Activated CD4-positive, alpha-beta T cell treated with anti-CD3 and anti-CD28 coated beads, Interleukin-2, amount 10 ng/mL, durations not matched to agents 24 days and 14 days (primary cell): ENCODE measurements at regions not wholly inside any gene's neighbourhood (a gene's known extent, or its start where the extent isn't known, plus 50 kb on each side); places are given as distances from the start of the nearest gene placed in this dataset.
"Not testable (repeated sequence)": the region's sequence is repeated elsewhere in the genome, so short reads cannot be mapped to it uniquely, and the experiment has no call there.

ENCODE experiments used
- DNase-seq: peaks from one replicate; pipeline ENCODE4 v3.0.0; 2022
- H3K27ac Mint-ChIP-seq: one replicate; pipeline ENCODE4 v1.8.0; 2022; ENCODE audit warnings: mild to moderate bottlenecking, mixed read lengths
- H3K27me3 Mint-ChIP-seq: one replicate; pipeline ENCODE4 v1.8.0; 2022; ENCODE audit warnings: mixed read lengths
- H3K36me3 Mint-ChIP-seq: one replicate; pipeline ENCODE4 v1.8.0; 2022; ENCODE audit warnings: low read depth, mild to moderate bottlenecking, mixed read lengths
- H3K4me1 Mint-ChIP-seq: one replicate; pipeline ENCODE4 v1.8.0; 2021; ENCODE audit warnings: mixed read lengths
- H3K4me3 Mint-ChIP-seq: one replicate; pipeline ENCODE4 v1.8.0; 2022; ENCODE audit warnings: mild to moderate bottlenecking, moderate library complexity, mixed read lengths
- H3K9me3 Mint-ChIP-seq: one replicate; pipeline ENCODE4 v1.8.0; 2021; ENCODE audit warnings: mixed read lengths
- intact Hi-C: fragments of 100-400 bp; cut with micrococcal nuclease; formaldehyde crosslinking; loops from one replicate; pipeline ENCODE4 v1.15.1; 2023

DNA sequence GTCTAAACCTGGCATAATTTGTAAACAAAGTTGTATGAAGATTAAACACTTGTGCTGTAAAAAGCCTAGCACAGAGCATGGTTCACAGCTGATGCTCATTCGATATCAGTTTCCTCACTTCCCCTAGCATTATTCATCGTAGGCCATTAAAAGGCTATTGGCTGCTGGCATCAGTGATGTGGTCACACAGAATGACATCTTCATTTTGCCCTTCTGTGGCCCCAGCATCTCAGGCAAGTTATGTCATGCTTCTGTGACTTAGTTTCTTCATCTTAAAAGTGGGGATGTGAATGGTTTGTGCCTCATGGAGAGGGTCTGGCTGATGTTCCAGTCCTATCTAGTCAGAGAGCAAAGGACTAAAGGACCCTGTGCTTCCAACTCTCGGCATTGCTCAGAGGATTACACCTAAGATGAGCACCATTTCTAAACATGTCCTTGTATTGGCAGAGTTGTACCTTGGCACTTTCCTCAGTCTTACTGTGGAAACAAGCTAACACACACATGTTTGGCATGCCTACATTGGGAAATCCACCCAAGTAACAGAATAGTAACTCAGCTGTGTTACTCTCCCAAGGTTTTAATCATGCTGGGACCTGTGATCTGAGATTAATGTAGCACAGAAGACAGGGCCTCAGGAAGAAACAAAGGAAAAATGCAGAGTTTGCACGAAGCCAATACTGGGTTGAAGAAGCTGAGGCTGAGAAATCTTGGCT, 83.5 kb upstream of the OR9Q1 start:
- no peak for DNase-seq
- H3K27ac Mint-ChIP-seq = no peak overlapping the region
- no peak overlapping the region for H3K4me3 Mint-ChIP-seq
- no peaks in the 10 kb centered on the region for H3K36me3 Mint-ChIP-seq
- no peaks in the 10 kb centered on the region for H3K4me1 Mint-ChIP-seq
- intact Hi-C loops = no loop called here
- H3K27me3 Mint-ChIP-seq = peaks cover 3% of the 10 kb centered on the region
- no peaks in the 10 kb centered on the region for H3K9me3 Mint-ChIP-seq

DNA sequence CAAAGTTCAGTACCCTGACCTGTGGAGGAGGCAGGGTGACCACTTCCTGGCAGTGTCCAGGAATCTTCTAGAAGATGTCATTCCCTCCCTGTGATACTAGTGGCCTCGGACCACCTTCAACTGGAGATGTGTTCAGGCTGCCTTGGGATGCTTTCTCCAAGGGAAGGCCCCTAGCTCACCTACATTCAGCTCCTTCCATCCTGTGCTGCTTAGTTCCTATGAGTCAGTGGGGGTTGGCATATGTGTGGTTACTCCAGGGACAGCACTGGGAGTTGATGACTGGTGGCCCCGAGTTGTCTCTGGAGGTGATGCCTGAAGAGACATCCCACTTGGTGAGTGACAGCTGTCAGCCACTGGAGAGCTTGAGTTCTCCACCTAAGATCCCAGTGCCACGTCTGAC, 81.8 kb upstream of the OR9Q1 start:
- Mint-ChIP-seq H3K9me3 (no peaks in the 10 kb centered on the region), H3K4me3 (no peak overlapping the region), H3K27me3 (peaks cover 3% of the 10 kb centered on the region), H3K4me1 (no peaks in the 10 kb centered on the region), H3K36me3 (no peaks in the 10 kb centered on the region), H3K27ac (no peak overlapping the region)
- intact Hi-C loops = no loop called here
- no peak for DNase-seq

DNA sequence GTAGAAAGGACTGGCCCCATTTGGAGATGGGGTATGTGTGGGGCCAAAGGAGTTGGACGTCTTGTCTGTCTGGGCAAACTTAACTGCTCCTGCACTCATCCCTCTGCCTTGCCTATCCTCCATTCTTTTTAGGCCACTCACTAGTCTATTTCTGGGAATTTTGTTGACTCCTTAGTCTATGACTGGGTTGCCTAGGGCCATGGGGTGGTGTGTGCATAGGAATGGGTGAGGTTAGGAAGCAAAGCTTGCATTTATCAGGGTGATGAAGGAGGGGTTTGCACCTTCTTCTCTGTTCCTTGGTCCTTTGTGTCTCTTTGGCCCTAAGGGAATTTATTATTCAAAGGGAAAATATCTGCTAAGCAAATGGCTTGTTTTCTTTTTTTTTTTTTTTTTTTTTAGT, 80.9 kb upstream of the OR9Q1 start:
- no peak overlapping the region for H3K4me3 Mint-ChIP-seq
- H3K4me1 Mint-ChIP-seq = no peaks in the 10 kb centered on the region
- H3K27me3 Mint-ChIP-seq = peaks cover 3% of the 10 kb centered on the region
- peaks cover under 1% of the 10 kb centered on the region for H3K9me3 Mint-ChIP-seq
- DNase-seq = no peak
- intact Hi-C loops = no loop called here
- no peaks in the 10 kb centered on the region for H3K36me3 Mint-ChIP-seq
- no peak overlapping the region for H3K27ac Mint-ChIP-seq

DNA sequence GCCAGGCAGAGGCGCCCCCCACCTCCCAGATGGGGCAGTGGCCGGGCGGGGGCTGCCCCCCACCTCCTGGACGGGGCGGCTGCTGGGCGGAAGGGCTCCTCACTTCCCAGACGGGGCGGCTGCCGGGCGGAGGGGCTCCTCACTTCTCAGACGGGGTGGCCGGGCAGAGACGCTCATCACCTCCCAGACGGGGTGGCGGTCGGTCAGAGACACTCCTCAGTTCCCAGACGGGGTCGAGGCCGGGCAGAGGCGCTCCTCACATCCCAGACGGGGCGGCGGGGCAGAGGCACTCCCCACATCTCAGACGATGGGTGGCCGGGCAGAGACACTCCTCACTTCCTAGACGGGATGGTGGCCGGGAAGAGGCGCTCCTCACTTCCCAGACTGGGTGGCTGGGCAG, 79.9 kb upstream of the OR9Q1 start:
- DNase-seq, H3K9me3 Mint-ChIP-seq, H3K27me3 Mint-ChIP-seq, intact Hi-C loops, H3K4me3 Mint-ChIP-seq, H3K27ac Mint-ChIP-seq, H3K4me1 Mint-ChIP-seq, H3K36me3 Mint-ChIP-seq: not testable (repeated sequence)

DNA sequence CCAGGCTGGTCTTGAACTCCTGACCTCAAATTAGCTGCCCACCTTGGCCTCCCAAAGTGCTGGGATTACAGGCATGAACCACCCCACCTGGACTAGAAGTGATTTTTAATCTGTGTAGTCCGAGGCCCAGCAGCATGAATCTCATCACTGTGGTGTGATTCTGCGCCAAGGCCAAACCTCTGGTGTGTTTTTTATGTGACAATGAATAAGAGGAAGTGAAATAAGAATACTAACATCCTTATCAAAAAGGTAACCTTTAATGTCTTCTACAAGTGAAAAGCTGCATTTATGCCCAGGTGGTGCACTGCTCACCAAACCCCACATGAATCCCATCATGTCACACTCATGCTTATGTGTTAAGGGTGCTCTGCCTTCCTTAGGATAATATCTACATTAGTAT, 77.1 kb upstream of the OR9Q1 start:
- Mint-ChIP-seq H3K4me1 (no peaks in the 10 kb centered on the region), H3K4me3 (no peak overlapping the region), H3K27ac (no peak overlapping the region), H3K9me3 (peaks cover 6% of the 10 kb centered on the region), H3K27me3 (peaks cover 5% of the 10 kb centered on the region), H3K36me3 (no peaks in the 10 kb centered on the region)
- intact Hi-C loops = no loop called here
- no peak for DNase-seq

DNA sequence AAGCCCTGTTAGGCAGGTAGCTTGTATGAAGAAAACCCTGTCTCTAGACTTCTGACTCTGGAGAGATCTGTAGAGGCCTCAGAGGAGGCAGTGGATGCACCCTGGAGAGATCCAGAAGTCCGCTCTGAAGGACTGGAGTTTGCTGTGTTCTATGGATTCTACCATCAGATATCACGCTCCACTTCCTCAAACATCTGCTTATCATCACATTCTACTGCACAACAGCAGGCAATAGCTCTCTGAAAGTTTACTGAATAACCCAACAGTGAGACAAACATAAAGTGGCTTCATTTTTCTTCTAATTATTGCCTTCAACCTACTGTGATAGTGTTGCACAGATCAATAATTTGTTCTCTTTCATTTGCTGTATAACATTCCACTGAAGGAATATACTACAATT, 59.0 kb upstream of the OR9Q1 start:
- no peaks in the 10 kb centered on the region for H3K36me3 Mint-ChIP-seq
- no peaks in the 10 kb centered on the region for H3K4me1 Mint-ChIP-seq
- DNase-seq = no peak
- no peak overlapping the region for H3K4me3 Mint-ChIP-seq
- intact Hi-C loops = no loop called here
- H3K9me3 Mint-ChIP-seq = peaks cover 3% of the 10 kb centered on the region
- H3K27me3 Mint-ChIP-seq = no peaks in the 10 kb centered on the region
- H3K27ac Mint-ChIP-seq = no peak overlapping the region

DNA sequence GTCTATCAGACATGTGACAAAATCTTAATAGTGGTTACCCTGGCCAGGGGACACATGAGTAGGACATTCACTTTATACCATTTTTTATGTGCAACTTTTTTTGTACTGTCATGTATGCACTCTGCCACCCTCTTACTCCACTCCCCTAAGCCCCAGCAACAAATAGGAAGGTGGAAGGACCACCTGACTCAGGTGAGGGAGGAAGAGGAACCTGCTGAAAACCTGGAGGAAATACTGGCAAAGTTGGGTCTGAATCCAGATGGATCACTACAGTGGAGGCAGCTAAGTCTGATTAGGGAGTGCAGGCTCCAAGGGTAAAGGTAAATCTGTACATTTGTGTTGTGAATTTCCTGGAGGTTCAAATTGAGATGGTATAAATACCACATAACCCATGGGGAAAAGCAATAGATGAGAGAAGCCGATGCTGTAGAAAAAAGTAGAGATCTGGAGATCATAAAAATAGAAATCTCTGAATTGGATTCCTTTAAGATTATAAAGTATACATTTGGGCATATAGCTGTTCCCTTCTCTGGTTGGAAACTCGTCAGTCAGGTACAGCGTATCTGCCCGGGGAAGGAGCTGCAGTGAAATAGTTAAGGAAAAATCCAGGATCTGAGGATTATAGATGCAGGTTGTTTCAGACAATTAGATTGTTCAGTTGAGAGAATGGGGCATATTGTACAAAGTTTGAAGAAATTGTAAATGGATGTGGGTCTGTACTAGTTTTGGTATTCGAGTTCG, 52.2 kb upstream of the OR9Q1 start:
- Mint-ChIP-seq H3K27ac (no peak overlapping the region), H3K9me3 (peaks cover 3% of the 10 kb centered on the region), H3K4me3 (no peak overlapping the region), H3K4me1 (no peaks in the 10 kb centered on the region), H3K36me3 (no peaks in the 10 kb centered on the region), H3K27me3 (no peaks in the 10 kb centered on the region)
- DNase-seq = no peak
- intact Hi-C loops = no loop called here

DNA sequence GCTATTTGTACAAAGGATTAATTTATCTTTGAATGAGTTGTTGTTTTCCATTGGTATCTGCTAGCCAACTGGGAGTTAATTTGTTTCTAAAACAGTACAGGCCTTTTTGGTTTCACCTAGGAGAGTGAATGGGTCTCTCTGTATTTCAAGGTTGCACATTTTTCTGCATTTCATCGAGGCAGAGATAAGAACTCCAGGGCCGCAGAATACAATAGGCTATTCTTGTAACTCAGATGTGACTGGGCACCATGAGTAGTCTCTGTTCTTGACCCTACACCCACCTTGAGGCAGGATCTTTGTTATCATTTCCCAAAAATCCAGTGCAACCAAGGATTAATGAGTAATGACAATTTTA, 51.7 kb upstream of the OR9Q1 start:
- no peak for DNase-seq
- intact Hi-C loops = no loop called here
- Mint-ChIP-seq H3K9me3 (peaks cover under 1% of the 10 kb centered on the region), H3K4me3 (no peak overlapping the region), H3K27me3 (no peaks in the 10 kb centered on the region), H3K4me1 (no peaks in the 10 kb centered on the region), H3K27ac (no peak overlapping the region), H3K36me3 (no peaks in the 10 kb centered on the region)
